B cell (primary cell): ENCODE measurements at regions not wholly inside any gene's neighbourhood (a gene's known extent, or its start where the extent isn't known, plus 50 kb on each side); places are given as distances from the start of the nearest gene placed in this dataset.
"Not testable (repeated sequence)": the region's sequence is repeated elsewhere in the genome, so short reads cannot be mapped to it uniquely, and the experiment has no call there.

Experiments
- CTCF ChIP-seq: fragments of 200-600 bp; IDR thresholded peaks from one replicate; pipeline ENCODE4 v1.8.0; 2022; ENCODE audit warnings: antibody characterized with exemption, mild to moderate bottlenecking
- EZH2 ChIP-seq: IDR thresholded peaks from 2 replicates; pipeline ENCODE4 v1.6.1; 2012; ENCODE audit warnings: borderline replicate concordance, low read depth, mild to moderate bottlenecking, moderate library complexity, low read length; ENCODE audit not compliant: insufficient read depth, poor library complexity, severe bottlenecking

GRCh38 chr17:64799543-64800188 is 119.6 kb downstream of the LRRC37A3 start:
- not testable (repeated sequence) for TF ChIP-seq CTCF, EZH2
